ENCODE measurements at regions not wholly inside any gene's neighbourhood (a gene's known extent, or its start where the extent isn't known, plus 50 kb on each side); places are given as distances from the start of the nearest gene placed in this dataset.

GRCh38 chr12:97342130-97342529, 120.5 kb upstream of the RMST start (continued):
- TF ChIP-seq REST (IDR thresholded peaks at IDR 0.05; ENCODE audit: low read depth), result no peak

- H3K9ac ChIP-seq (ENCODE audit: low read length), result no peak overlapping the region
These were observed 114.6 kb upstream of the RMST start for GRCh38 chr12:97347956-97348355.

DNA sequence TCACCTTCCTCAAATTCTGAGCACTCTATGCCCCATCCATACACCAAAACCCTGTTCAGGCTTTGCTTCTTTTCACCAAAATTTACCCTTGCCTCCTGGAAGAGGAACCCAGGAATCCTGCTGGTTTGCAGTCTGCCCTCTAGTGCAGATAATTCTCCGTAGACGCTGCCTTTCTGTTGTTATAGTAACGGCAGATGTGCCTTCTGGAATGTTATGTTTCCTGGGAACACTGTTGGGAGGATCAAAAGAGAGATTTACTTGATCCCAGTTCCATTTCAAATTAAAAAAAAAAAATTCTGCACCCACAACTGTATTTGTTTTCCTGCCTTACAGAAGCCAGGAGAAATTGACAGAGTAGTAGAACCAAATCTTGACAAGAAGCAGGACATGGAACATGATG, 104.2 kb upstream of the RMST start:
- H3K4me2 ChIP-seq (ENCODE audit: low read length), result no peak overlapping the region
- no peaks in the 10 kb centered on the region for H3K4me1 ChIP-seq (ENCODE audit: control insufficient read depth in 1 of 2, insufficient read depth in 2 of 2, low read length in 2 of 2)
- no peaks in the 10 kb centered on the region for H3K9me2 ChIP-seq (ENCODE audit: insufficient read depth)
- intact Hi-C loops (cut with micrococcal nuclease), result no loop called here
- no peak for ATAC-seq
- no peak overlapping the region for H2AFZ ChIP-seq (ENCODE audit: low read depth, low read length, poor library complexity, severe bottlenecking)
- H3K36me3 ChIP-seq (ENCODE audit: control insufficient read depth in 1 of 2, insufficient read depth in 2 of 2, low read length in 2 of 2), result no peaks in the 10 kb centered on the region
- DNase-seq (ENCODE audit: low read depth, low spot score), result no peak
- H3K27me3 ChIP-seq (ENCODE audit: insufficient read depth, low read length), result peaks cover 10% of the 10 kb centered on the region; the same call in 1 of the 2 replicates
- ChIA-PET CTCF (no interaction called here), RAD21 (ENCODE audit: low non-redundant PET in 1 of 2, low total read pairs in 2 of 2, uncharacterized antibody in 2 of 2, unreplicated experiment in 2 of 2) (no interaction called here), POLR2A (no interaction called here)
- H3K9ac ChIP-seq (ENCODE audit: low read length), result no peak overlapping the region
- no peaks in the 10 kb centered on the region for H3K79me2 ChIP-seq (ENCODE audit: insufficient read depth, low read length)
- no TSS peak for BruUV-seq (replicated peaks)
- H3K9me3 ChIP-seq (ENCODE audit: control insufficient read depth in 1 of 2, insufficient read depth in 1 of 2, low read depth in 1 of 2, low read length in 2 of 2), result no peaks in the 10 kb centered on the region
- no peaks in the 10 kb centered on the region for H4K20me1 ChIP-seq (ENCODE audit: insufficient read depth)
- no peak overlapping the region for H3K27ac ChIP-seq (ENCODE audit: low read depth, low read length)
- no peak overlapping the region for H3K4me3 ChIP-seq (replicated peaks in 1 of 2; ENCODE audit: low read depth in 1 of 2, low read length in 2 of 2)
- no peak for TF ChIP-seq FOSL1 (IDR thresholded peaks at IDR 0.05; ENCODE audit: low read depth)
- TF ChIP-seq POLR2A (IDR thresholded peaks at IDR 0.05; ENCODE audit: borderline replicate concordance, extremely low read depth, insufficient read depth, insufficient read length), result no peak
- no peak for TF ChIP-seq REST (IDR thresholded peaks at IDR 0.05; ENCODE audit: low read depth)
- TF ChIP-seq ZFX (IDR thresholded peaks at IDR 0.05), result no peak
- no peak for TF ChIP-seq EZH2 (IDR thresholded peaks at IDR 0.05)
- TF ChIP-seq SIN3A (IDR thresholded peaks at IDR 0.05; ENCODE audit: low read depth), result no peak
- TF ChIP-seq, protein P1, sequence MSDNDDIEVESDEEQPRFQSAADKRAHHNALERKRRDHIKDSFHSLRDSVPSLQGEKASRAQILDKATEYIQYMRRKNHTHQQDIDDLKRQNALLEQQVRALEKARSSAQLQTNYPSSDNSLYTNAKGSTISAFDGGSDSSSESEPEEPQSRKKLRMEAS (IDR thresholded peaks at IDR 0.05), result no peak
- TF ChIP-seq YY1 (IDR thresholded peaks at IDR 0.05; ENCODE audit: extremely low read depth, insufficient replicate concordance, low read depth, low read length), result no peak
- no peak for TF ChIP-seq POLR2AphosphoS5 (IDR thresholded peaks at IDR 0.05; ENCODE audit: low read depth, low read length)
- TF ChIP-seq CEBPB (IDR thresholded peaks at IDR 0.05; ENCODE audit: low read depth), result no peak
- TF ChIP-seq EGR1 (IDR thresholded peaks at IDR 0.05; ENCODE audit: low read depth), result no peak
- TF ChIP-seq JUND (IDR thresholded peaks at IDR 0.05), result no peak
- no peak for TF ChIP-seq ELF1 (IDR thresholded peaks at IDR 0.05; ENCODE audit: borderline replicate concordance, low read depth)

More at GRCh38 chr12:97347956-97348355, 114.6 kb upstream of the RMST start:
- ChIA-PET POLR2A (no interaction called here), CTCF (no interaction called here), RAD21 (ENCODE audit: low non-redundant PET in 1 of 2, low total read pairs in 2 of 2, uncharacterized antibody in 2 of 2, unreplicated experiment in 2 of 2) (no interaction called here)
- no peak overlapping the region for H3K4me2 ChIP-seq (ENCODE audit: low read length)
- no peaks in the 10 kb centered on the region for H4K20me1 ChIP-seq (ENCODE audit: insufficient read depth)
- H3K27me3 ChIP-seq (ENCODE audit: insufficient read depth, low read length), result no peaks in the 10 kb centered on the region
- H3K4me1 ChIP-seq (ENCODE audit: control insufficient read depth in 1 of 2, insufficient read depth in 2 of 2, low read length in 2 of 2), result no peaks in the 10 kb centered on the region
- H3K36me3 ChIP-seq (ENCODE audit: control insufficient read depth in 1 of 2, insufficient read depth in 2 of 2, low read length in 2 of 2), result no peaks in the 10 kb centered on the region
- BruUV-seq (replicated peaks), result no TSS peak
- intact Hi-C loops (cut with micrococcal nuclease), result no loop called here
- H3K27ac ChIP-seq (ENCODE audit: low read depth, low read length), result no peak overlapping the region
- H3K4me3 ChIP-seq (replicated peaks in 1 of 2; ENCODE audit: low read depth in 1 of 2, low read length in 2 of 2), result no peak overlapping the region
- H3K9me3 ChIP-seq (ENCODE audit: control insufficient read depth in 1 of 2, insufficient read depth in 1 of 2, low read depth in 1 of 2, low read length in 2 of 2), result no peaks in the 10 kb centered on the region
- H2AFZ ChIP-seq (ENCODE audit: low read depth, low read length, poor library complexity, severe bottlenecking), result no peak overlapping the region
- TF ChIP-seq CBX3 (IDR thresholded peaks at IDR 0.05; ENCODE audit: low read depth) (no peak), POLR2A (IDR thresholded peaks at IDR 0.05; ENCODE audit: borderline replicate concordance, extremely low read depth, insufficient read depth, insufficient read length) (no peak)
- DNase-seq (ENCODE audit: low read depth, low spot score), result no peak
- ATAC-seq, result no peak
- no peaks in the 10 kb centered on the region for H3K79me2 ChIP-seq (ENCODE audit: insufficient read depth, low read length)
- no peaks in the 10 kb centered on the region for H3K9me2 ChIP-seq (ENCODE audit: insufficient read depth)

All from HCT116 (cell line).